ACHN (cell line): ENCODE measurements at regions not wholly inside any gene's neighbourhood (a gene's known extent, or its start where the extent isn't known, plus 50 kb on each side); places are given as distances from the start of the nearest gene placed in this dataset.
"Not testable (repeated sequence)": the region's sequence is repeated elsewhere in the genome, so short reads cannot be mapped to it uniquely, and the experiment has no call there.

Experiments used
- DNase-seq: peaks from one replicate; pipeline ENCODE4 v3.0.0-alpha.2; 2015
- in situ Hi-C: cut with HindIII; loops from 2 replicates; pipeline ENCODE4 v1.10.0; 2017; ENCODE audit warnings: low sequenced_read_pairs, low pct_ligation_motif_present, low pct_unique_long_range_greater_than_20kb

DNA sequence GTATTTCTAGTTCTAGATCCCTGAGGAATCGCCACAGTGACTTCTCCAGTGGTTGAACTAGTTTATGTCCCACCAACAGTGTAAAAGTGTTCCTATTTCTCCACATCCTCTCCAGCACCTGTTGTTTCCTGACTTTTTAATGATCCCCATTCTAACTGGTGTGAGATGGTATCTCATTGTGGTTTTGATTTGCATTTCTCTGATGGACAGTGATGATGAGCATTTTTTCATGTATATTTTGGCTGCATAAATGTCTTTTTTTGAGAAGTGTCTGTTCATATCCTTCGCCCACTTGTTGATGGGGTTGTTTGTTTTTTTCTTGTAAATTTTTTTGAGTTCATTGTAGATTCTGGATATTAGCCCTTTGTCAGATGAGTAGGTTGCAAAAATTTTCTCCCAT, 223.2 kb upstream of the MINDY3 start:
- in situ Hi-C loops, result not testable (repeated sequence)

DNA sequence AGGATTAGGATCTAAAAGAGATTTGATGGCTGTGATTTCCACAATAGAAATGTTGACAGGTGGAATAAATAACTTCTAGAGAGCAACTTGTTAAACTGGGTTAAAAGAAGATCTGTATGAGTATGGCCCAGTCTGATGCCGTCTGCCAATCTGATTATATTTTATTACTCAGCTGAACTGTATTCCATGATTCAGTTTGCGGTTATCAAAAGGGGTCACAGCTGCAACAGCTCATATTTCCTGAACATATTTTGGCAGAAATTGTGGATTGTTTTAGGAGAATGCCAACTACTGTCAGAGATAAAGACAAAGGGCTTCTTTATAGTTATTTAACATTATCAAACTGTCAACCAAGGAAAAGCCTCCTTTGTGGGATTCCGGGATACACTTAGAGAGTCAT, 244.8 kb upstream of the MINDY3 start:
- no peak for DNase-seq
- in situ Hi-C loops, result no loop called here

More for the DNA sequence above, 223.2 kb upstream of the MINDY3 start:
- not testable (repeated sequence) for DNase-seq

DNA sequence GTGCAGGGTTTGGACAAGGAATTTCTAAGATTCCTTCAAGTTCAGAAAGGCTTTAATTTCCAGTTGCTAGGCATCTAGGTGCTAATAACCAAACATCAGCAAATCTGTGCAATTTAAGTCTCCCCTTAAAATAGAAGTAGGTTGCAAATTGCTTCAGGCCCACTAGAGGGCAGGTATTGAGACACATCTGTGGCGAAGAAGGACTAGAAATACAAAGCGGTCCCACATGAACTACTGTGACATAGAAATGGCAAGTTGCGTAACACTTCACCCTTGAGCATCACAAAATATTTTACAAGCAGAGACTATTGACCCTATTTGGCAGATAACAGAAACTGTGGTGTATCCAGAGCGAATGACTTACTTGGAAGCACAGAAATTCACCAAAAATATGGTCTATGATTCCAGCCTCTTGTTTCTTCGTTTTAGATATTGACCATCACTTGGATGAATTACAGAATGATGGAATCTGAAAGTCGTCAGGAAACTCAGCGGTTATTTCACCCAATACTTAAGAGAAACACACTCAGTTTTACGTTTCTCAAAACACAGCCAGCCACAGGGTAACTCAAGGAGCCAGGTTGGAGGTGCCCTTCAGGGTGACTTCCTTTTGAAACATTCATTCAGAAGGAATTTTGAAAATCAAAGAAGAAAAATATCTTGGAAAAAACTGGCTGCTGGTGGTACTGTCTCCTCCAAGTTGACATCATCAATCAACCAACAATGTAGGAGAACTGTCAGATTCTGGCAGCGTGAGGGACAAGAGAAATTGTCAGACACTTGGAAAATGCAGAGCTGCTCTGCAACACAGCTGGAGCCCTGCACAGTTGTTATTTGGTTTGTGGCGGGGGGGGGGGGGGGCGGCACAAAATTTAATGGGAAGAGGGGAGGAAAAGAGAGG, 256.3 kb upstream of the MINDY3 start:
- DNase-seq, result peak; percentile 33

DNA sequence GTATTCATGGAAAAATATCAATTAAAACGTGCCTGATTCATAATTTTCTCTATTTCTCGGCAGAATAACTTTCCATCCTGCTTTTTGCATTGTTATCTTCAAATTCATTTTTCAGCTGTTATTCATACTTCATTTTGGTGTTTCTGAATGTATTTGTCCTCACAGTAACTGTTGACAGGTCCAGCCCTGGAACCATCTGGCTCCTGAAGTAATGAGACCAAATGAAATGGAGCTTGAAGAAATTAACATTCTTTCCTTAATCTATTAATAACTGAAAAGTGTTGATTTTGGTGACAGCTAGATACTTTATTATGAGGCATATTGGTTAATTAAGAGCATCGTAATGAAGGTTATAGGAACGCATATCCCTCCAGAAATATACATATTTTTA, 257.0 kb upstream of the MINDY3 start:
- in situ Hi-C loops, result no loop called here
- no peak for DNase-seq

More for the DNA sequence above, 256.3 kb upstream of the MINDY3 start:
- in situ Hi-C loops, result no loop called here

DNA sequence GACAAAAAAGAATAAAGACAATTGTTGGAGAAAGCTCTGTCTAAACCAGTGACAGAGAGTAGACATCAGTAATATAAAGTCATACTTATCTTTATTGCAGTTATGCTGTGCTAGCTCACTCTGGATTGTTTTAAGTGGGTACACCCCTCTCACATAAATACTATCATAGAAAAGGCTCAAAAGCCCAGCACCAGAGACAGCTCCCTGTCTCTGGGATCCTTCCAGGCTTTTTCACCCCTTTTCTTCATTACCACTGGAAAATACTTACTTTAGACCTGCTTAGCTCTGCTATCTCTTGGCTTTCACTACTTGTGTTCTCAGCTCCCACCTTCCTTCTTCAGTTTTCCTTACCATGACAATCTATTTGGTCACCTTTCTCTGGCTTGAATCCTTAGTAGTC, 259.1 kb upstream of the MINDY3 start:
- no peak for DNase-seq
- in situ Hi-C loops, result no loop called here

DNA sequence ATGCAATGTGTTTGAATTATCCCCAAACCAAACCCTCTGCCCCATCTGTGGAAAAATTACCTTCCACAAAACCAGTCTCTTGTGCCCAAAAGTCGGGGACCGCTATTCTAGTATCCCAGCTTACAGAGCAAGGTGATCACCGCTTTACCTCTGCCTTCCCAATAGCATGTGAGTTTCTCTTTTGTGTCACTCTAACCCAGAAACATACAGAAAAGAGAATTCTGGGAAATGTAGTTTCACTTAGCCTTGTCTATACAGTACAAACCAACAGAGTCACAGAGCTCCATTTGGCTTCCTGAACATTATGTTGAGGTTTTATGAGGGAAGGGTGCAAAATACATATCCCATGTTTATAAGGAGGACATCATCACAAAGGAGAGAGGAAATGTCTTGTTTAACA, 260.3 kb upstream of the MINDY3 start:
- DNase-seq, result no peak
- in situ Hi-C loops, result no loop called here

DNA sequence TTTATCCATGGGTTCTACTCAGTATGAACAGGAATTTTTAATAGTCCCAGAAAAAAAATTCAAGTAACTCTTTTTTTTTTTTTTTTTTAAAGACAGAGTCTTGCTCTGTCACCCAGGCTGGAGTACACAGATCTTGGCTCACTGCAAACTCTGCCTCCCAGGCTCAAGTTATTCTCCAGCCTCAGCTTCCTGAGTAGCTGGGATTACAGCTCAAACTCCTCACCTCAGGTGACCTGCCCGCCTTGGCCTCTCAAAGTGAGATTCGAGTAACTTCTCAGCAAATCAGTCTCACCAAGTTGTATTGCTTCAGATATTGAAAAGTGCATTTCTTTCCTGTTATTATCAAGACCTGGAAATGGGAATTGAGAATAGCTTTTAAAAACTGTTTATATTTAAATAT, 281.2 kb upstream of the MINDY3 start:
- in situ Hi-C loops, result no loop called here
- no peak for DNase-seq

DNA sequence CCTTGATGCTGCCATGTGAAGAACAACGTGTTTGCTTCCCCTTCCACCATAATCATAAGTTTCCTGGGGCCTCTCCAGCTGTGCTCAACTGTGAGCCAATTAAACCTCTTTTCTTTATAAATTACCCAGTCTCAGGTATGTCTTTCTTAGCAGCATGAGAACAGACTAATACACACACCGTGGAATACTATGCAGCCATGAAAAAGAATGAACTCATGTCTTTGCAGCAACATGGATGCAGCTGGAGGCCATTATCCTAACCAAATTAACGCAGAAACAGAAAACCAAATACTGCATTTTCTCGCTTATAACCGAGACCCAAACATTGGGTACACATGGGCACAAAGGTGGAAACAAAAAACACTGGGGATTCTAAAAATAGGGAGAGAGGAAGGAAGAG, 286.7 kb upstream of the MINDY3 start:
- in situ Hi-C loops, result no loop called here
- DNase-seq, result no peak

DNA sequence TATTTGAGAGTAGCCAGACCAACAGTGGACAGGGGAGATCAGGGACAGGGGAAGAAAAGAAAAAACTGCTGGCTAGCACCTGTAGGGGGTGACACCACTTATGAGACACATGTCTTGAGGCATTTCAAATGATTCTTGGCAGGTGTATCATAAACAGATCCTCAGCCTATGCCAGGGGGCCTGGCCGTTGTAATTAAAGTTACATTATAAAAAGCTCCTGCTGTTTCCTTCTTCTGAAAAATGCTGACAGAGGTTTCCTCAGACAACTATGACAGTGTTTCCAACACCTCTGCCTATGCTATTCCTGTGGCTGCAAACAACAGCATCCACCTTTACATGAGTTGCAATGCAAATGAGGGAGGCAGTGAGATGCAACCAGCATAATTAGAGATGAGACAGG, 281.0 kb upstream of the PTER start:
- in situ Hi-C loops, result no loop called here
- DNase-seq, result no peak

DNA sequence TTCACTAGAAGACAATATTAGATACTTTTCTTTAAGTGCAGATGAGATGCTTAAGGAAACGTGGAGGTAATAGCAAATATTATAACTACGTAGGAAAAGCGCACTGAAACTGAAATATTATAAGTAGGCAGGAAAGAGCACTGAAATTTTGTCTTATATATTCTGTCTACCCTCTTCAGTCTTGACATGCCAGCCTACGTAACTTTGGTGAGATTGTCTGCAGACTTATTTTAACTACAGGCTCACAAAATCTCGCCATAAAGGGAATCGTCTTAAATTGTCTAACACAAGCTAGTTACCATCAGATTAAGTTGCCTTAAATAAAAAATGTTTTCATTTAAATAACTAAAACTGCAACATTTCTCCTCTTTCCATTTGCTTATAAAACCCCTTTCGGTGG, 280.1 kb upstream of the PTER start:
- no peak for DNase-seq
- in situ Hi-C loops, result no loop called here

DNA sequence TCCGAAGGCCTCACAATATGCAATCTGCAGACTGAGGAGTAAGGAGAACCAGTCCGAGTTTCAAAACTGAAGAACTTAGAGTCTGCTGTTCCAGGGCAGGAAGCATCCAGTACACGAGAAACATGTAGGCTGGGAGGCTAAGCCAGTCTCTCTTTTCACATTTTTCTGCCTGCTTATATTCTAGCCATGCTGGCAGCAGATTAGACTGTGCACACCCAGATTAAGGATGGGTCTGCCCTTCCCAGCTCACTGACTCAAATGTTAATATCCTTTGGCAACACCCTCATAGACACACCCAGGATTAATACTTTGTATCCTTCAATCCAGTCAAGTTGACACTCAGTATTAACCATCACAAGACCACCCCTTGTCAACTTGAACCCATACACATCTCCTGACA, 271.7 kb upstream of the PTER start:
- in situ Hi-C loops, DNase-seq: not testable (repeated sequence)

DNA sequence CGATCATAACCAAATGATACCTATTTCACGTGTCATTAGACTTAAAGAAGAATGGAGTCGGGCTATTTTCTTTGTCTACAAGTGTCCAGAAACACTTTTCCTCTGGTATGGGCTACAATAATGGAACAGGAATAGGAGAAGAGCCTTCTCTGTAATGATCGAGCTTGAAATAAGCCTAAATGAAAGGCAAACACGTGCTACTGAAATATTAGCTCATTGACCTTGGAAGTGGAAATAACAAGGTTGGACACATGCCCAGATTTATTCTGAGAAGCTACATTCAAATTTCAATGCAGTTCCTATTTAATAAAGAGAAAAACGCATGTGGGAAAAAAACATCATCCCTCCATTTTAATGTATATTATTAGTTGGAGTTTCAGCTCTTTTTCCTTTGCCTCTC, 254.7 kb upstream of the PTER start:
- in situ Hi-C loops, result no loop called here
- DNase-seq, result no peak

DNA sequence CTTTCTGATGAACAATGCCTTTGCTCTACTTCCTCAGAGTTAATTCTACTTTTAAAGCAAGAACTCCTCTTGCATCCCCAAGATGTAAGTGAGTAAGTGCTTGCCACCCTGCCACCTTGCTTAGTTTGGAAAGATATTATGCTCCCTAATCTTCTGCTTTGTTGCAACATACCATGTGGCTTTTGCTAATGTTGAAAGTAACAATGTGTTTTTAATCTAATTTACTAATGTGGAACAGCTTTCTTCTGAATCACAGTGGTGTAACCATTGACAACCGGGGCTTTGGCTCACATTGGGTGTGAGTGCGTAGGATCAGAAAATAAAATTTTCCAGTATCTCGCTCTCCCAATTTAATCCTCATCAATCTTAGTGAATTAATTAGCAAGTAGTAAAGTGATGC, 254.1 kb upstream of the PTER start:
- no peak for DNase-seq
- in situ Hi-C loops, result no loop called here

DNA sequence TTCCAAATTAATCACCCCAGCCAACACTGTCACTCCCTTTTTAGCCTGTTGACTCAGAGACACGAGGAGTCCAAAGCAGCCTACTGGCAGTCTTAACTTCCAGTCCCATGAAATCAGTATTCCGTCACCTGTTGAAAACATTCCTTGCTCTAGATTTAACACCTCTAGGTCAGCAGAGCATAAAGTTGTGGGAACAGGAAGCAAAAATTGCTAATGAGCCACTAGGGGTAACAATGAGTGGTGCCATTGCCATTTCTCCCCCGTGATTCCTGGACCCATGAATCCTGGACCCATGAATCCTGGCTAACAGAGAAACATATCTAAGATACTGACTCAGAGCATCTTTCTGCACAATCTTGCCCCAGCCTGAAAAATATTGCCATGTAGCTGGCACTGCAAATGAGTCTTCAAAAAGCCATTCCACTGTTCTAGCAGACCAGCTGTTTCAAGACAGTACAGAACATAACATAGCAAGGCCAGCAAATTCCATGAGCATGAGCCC, 252.7 kb upstream of the PTER start:
- DNase-seq, result no peak
- in situ Hi-C loops, result no loop called here

DNA sequence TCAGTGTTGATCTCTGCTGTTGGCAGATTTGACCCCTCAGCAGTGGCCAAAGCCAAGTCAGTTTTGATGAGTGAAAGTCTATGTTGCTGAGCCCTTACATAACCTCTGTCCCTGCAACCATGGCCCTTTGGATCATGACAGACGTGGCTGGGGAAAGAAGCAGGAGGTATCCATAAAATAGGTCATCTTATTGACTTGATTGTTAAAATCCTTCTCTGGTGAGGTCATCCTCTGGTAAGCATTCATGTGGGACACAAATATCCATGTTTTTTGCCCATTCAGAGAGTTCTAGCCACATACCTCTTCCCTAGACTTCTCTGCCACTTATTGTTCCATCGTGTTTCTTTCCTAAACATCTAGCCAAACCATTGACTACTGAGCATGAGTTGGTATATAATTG, 251.9 kb upstream of the PTER start:
- in situ Hi-C loops, result no loop called here
- no peak for DNase-seq

DNA sequence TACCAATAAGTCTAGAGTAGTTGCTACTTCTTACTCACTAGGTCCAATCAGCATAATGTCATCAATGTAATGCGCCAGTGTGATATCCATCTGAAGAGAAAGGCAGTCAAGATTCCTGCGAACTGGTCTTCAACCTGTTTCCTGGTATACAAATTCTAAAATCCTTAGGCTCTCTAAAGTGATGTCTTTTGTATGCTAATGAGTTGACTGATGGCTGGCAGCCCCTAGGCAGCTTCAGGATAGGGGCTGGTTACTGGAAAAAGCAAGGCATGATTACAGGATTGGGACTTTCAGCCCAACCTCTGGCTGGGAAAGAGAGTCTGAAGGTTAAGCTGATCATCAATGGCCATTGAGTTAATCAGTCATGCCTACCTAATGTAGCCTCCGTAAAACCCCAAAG, 250.2 kb upstream of the PTER start:
- in situ Hi-C loops, result no loop called here
- DNase-seq, result no peak

DNA sequence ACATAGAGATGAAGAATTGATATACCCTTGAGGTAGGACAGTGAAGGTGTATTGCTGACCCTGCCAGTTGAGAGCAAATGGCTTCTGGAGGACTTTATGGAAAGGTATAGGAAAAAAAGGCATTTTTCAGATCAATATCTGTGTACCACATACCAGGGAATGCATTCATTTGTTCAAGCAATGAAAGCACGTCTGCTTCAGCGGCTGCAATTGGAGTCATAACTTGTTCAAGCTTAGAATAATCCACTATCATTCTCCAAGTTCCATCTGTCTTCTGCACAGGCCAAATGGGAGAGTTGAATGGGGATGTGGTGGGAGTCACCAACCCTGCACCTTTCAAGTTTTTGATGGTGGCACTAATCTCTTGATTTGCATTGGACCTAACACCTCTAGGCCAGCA, 249.6 kb upstream of the PTER start:
- no peak for DNase-seq
- in situ Hi-C loops, result no loop called here

DNA sequence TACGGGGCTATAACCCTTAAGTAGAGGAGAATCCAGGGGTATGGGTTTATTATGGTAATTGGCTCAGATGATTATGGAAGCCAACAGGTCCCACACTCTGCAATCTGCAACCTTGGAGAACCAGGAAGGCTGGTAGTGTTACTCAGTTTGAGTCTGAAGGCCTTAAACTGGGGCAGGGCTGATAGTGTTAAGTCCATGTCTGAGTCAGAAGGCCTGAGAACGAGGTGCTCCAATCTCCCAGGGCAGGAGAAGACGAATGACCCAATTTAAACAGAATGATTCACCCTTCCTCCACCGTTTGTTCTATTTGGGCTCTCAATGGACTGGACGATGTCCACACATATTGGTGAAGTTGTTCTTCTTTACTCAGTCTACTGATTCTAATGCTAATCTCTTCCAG, 244.5 kb upstream of the PTER start:
- DNase-seq, result no peak

DNA sequence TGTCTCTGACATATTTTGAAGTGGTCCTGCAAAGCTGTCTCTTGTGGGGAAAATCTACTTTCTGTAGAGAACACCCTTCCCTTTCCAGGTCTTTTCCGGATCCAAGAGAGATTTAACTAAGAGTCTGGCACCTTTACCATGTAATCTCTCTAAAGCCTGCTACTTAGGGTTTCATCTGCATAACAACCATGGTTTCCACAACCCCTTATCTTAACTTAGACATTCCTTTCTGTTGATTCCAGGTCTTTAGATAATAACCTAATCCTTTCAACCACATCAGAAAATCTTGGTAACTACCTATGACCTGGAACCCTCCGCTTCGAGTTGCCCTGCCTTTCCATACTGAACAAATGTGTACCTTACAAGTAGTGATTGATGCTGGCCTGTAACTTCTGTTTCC, 243.6 kb upstream of the PTER start:
- DNase-seq, result no peak
- in situ Hi-C loops, result no loop called here

More for the DNA sequence above, 244.5 kb upstream of the PTER start:
- in situ Hi-C loops, result no loop called here

DNA sequence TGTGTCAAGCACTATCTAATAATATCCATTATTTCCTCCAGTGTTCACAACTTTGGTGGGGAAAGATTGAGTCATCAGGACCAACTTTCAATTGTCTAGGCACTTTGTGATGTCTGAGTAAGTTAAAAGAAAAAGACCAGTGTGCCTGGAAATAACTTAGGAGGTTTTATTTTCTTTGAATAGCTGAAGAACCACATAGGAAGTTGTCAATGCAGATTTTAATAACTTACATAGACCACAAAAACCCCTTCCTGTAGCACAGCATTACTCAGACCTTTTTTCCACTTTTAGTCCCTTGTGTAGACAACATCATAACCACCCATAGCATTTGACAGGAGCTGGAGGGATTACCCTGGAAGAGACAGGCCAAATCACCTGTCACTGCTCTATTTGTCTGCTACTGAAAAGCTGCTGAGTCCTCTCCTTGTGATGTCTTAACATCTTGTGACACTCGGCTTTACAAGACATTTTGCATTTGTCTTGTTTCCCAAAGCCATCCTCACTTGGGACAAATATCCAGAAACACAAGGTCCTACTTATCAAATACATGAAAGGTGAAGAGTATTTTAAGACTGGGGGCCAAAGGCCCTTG, 241.5 kb upstream of the PTER start:
- in situ Hi-C loops, result no loop called here
- DNase-seq, result no peak
